Mesodermal cell (in vitro differentiated cells): ENCODE measurements at regions not wholly inside any gene's neighbourhood (a gene's known extent, or its start where the extent isn't known, plus 50 kb on each side); places are given as distances from the start of the nearest gene placed in this dataset.

Experiments used
- H3K27ac ChIP-seq: 2 replicates; pipeline ENCODE4 v1.7.0; 2013; ENCODE audit warnings: mild to moderate bottlenecking, low read depth, low read length, moderate library complexity; ENCODE audit not compliant: severe bottlenecking
- H3K36me3 ChIP-seq: 2 replicates; pipeline ENCODE4 v1.7.1; 2013; ENCODE audit warnings: mild to moderate bottlenecking, low read length, moderate library complexity; ENCODE audit not compliant: control insufficient read depth, insufficient read depth
- H3K4me1 ChIP-seq: one replicate; pipeline ENCODE4 v1.7.1; 2013; ENCODE audit warnings: mild to moderate bottlenecking, low read length; ENCODE audit not compliant: insufficient read depth, control insufficient read depth, poor library complexity, severe bottlenecking
- H3K4me3 ChIP-seq: 2 replicates; pipeline ENCODE4 v1.7.0; 2013; ENCODE audit warnings: low read length, control low read depth, mild to moderate bottlenecking; ENCODE audit not compliant: insufficient read depth, poor library complexity, severe bottlenecking; ENCODE audit errors: extremely low read depth
- H3K9me3 ChIP-seq: 2 replicates; pipeline ENCODE4 v1.7.1; 2013; ENCODE audit warnings: mild to moderate bottlenecking, low read length, moderate library complexity; ENCODE audit not compliant: control insufficient read depth
- WGBS, 2 experiments: methylation state at CpG; one replicate each; pipeline ENCODE4 v1.1.5; 2013; ENCODE audit warnings: missing lambda C conversion rate in 2 of 2; ENCODE audit not compliant: insufficient coverage in 2 of 2; 5-methylcytosine and 5-hydroxymethylcytosine counted together

DNA sequence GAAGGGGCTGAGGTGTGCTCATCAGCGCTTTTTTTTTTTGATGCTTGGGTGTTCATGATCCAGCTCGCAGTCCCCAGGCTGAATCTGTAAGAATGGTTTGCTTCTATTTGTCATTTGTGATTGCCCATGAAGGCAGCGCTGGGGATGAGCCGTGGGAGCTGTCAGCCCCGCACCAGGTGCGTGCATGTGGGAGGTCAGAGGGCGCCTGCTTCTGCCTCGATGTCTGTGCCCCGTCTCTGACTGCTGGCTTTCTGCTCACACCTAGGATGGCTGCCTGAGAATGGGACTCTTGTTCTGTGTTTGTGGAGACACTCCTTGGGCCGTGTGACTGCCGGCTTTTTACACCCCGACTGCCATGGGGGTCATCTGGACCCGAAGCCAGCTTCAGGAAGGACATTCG lies 141.2 kb upstream of the RTL1 start:
- no peaks in the 10 kb centered on the region for H3K9me3 ChIP-seq
- 91 to 93% methylated on average over 10 to 12 of the region's 14 CpGs for WGBS, 2 experiments
- H3K36me3 ChIP-seq: no peaks in the 10 kb centered on the region
- no peak overlapping the region for H3K27ac ChIP-seq
- no peaks in the 10 kb centered on the region for H3K4me1 ChIP-seq
- no peak overlapping the region for H3K4me3 ChIP-seq

DNA sequence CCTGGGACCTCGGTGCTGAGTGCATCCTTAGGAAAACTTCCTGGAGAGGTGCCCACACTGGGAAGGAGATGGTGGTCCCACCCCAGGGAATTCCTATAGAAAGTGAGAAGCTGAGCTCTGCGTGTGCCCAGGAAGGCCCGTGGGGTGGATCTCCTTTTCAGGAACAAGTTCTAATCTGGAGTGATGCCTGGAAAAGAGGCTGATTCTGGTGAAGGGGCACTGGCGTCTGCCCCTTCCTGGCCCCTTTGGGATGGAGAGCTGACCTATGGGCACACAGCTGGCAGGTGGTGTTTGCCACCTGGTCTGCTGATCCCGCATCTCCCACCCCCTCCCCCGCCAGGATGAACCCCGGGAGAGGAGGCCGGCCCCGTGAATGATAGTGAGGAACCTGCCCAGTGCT lies 142.0 kb upstream of the RTL1 start:
- no peaks in the 10 kb centered on the region for H3K9me3 ChIP-seq
- no peaks in the 10 kb centered on the region for H3K36me3 ChIP-seq
- WGBS, 2 experiments: 67 to 79% methylated on average over 6 to 7 of the region's 9 CpGs
- no peak overlapping the region for H3K4me3 ChIP-seq
- H3K4me1 ChIP-seq: no peaks in the 10 kb centered on the region
- no peak overlapping the region for H3K27ac ChIP-seq

- WGBS, 2 experiments: 89 to 97% methylated on average over 12 to 14 of the region's 17 CpGs
- H3K27ac ChIP-seq: no peak overlapping the region
- H3K36me3 ChIP-seq: no peaks in the 10 kb centered on the region
- H3K4me3 ChIP-seq: no peak overlapping the region
- no peaks in the 10 kb centered on the region for H3K4me1 ChIP-seq
- H3K9me3 ChIP-seq: no peaks in the 10 kb centered on the region
Observed at GRCh38 chr14:101046071-101046470, 142.5 kb upstream of the RTL1 start.

DNA sequence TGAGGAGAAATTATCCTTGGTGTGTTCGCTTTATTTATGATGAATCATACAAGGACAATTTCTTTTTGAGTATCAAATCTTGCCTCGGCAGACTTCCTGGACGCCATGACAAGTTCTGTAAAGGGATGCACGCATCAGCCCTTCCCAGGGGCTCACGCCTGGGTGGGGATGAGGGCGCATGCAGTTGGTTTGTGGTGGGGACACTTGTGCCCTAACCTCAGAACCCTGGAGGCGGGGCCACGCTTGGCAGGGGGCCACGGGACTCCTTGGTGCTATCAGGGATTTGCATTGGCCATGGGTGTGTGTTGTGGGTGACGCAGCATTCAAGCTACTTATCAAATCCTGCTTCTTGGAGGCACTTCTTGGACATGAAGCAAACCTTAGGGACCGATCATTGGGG lies 143.8 kb upstream of the RTL1 start:
- 87 to 97% methylated on average over 9 of the region's 11 CpGs for WGBS, 2 experiments
- no peaks in the 10 kb centered on the region for H3K4me1 ChIP-seq
- H3K27ac ChIP-seq: no peak overlapping the region
- no peaks in the 10 kb centered on the region for H3K9me3 ChIP-seq
- no peak overlapping the region for H3K4me3 ChIP-seq
- H3K36me3 ChIP-seq: no peaks in the 10 kb centered on the region

DNA sequence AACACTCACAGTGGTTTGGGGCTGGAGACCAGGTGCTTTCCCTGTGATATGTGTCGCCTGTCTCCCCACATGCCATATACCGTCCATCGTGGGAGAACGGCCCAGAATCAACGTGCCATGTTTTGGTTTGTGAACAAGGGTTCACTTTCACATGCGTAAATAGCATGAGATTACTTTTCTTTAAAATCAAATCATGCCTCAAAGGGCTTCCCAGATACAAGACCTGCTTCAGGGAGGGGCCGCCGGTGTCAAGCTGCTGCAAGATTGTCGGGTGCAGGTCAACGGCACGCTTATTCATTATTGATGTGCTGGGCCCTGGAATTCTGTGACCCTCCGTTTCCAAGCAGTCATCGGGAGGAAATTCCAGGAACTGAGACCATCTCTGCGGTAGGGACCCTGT lies 145.2 kb upstream of the RTL1 start:
- no peaks in the 10 kb centered on the region for H3K36me3 ChIP-seq
- no peaks in the 10 kb centered on the region for H3K4me1 ChIP-seq
- no peak overlapping the region for H3K27ac ChIP-seq
- H3K4me3 ChIP-seq: no peak overlapping the region
- WGBS, 2 experiments: 87 to 96% methylated on average over 11 to 14 of the region's 14 CpGs
- H3K9me3 ChIP-seq: no peaks in the 10 kb centered on the region

DNA sequence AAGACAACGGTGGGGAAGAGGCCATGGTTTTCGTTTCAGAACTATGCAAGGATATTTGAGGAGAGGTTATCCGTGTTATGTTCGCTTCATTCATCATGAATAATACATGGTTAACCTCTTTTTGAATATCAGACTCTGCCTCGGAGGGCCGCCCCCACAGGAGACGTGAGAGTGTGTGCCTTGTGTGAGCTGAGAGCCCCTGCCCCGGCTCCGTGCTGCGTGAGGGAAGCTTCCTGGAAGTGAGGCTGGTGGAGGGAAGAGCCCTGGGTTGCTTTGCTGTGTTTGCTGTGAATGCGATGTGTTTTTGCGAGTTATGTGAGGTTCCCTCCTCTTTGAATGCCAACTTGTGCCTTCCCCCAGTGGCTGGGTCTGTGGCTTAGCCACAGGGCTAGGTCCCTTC lies 146.0 kb upstream of the RTL1 start:
- Histone ChIP-seq H3K4me3 (no peak overlapping the region), H3K36me3 (no peaks in the 10 kb centered on the region), H3K9me3 (no peaks in the 10 kb centered on the region), H3K27ac (no peak overlapping the region), H3K4me1 (no peaks in the 10 kb centered on the region)
- 95% methylated on average over 8 to 11 of the region's 12 CpGs for WGBS, 2 experiments

GRCh38 chr14:101049942-101050341 lies 146.4 kb upstream of the RTL1 start:
- H3K4me3 ChIP-seq: no peak overlapping the region
- WGBS, 2 experiments: 89% methylated on average over 5 to 6 of the region's 6 CpGs
- H3K9me3 ChIP-seq: no peaks in the 10 kb centered on the region
- H3K4me1 ChIP-seq: no peaks in the 10 kb centered on the region
- H3K36me3 ChIP-seq: no peaks in the 10 kb centered on the region
- H3K27ac ChIP-seq: no peak overlapping the region

GRCh38 chr14:101050901-101051490 lies 147.5 kb upstream of the RTL1 start:
- H3K9me3 ChIP-seq: no peaks in the 10 kb centered on the region
- no peaks in the 10 kb centered on the region for H3K4me1 ChIP-seq
- 86 to 91% methylated on average over 7 to 17 of the region's 17 CpGs for WGBS, 2 experiments
- no peak overlapping the region for H3K4me3 ChIP-seq
- H3K36me3 ChIP-seq: no peaks in the 10 kb centered on the region
- no peak overlapping the region for H3K27ac ChIP-seq

DNA sequence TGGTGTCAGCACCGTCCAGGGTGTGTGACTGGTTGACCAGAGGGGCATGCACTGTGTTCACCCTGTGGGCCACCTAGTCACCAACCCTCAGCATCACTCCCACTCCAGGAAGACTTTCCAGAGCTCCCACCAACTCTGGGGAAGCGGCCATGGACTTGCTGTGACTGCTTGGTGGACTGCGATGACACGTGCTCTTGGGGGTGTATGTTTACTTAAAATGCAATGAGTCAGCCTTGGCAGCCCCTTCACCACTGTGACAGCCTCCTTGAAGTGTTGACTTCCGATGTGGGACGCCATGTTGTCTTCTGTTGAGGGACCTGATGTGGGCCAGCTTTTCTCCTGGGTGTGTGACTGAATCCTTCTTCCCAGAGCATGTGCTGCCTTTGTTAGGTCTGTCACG lies 151.1 kb upstream of the RTL1 start:
- Histone ChIP-seq H3K9me3 (no peaks in the 10 kb centered on the region), H3K4me1 (no peaks in the 10 kb centered on the region), H3K4me3 (no peak overlapping the region), H3K27ac (no peak overlapping the region), H3K36me3 (no peaks in the 10 kb centered on the region)
- 84 to 92% methylated on average over 5 to 6 of the region's 7 CpGs for WGBS, 2 experiments

- Histone ChIP-seq H3K36me3 (no peaks in the 10 kb centered on the region), H3K4me3 (no peak overlapping the region), H3K9me3 (no peaks in the 10 kb centered on the region), H3K4me1 (no peaks in the 10 kb centered on the region), H3K27ac (no peak overlapping the region)
- 84 to 97% methylated on average over 9 to 10 of the region's 15 CpGs for WGBS, 2 experiments
Observed at GRCh38 chr14:101055106-101055662, 151.7 kb upstream of the RTL1 start.

GRCh38 chr14:101055776-101056374 lies 152.4 kb upstream of the RTL1 start:
- Histone ChIP-seq H3K27ac (no peak overlapping the region), H3K4me3 (no peak overlapping the region), H3K36me3 (no peaks in the 10 kb centered on the region), H3K9me3 (no peaks in the 10 kb centered on the region), H3K4me1 (no peaks in the 10 kb centered on the region)
- WGBS, 2 experiments: 91 to 93% methylated on average over 12 of the region's 12 CpGs
